Activated CD4-positive, alpha-beta memory T cell treated with anti-CD3 and anti-CD28 coated beads, Interleukin-2, amount 10 ng/mL, durations not matched to agents 7 days and 5 days (primary cell): ENCODE measurements at regions not wholly inside any gene's neighbourhood (a gene's known extent, or its start where the extent isn't known, plus 50 kb on each side); places are given as distances from the start of the nearest gene placed in this dataset.
"Not testable (repeated sequence)": the region's sequence is repeated elsewhere in the genome, so short reads cannot be mapped to it uniquely, and the experiment has no call there.

Source experiments
- CTCF ChIA-PET: fragments of 350-600 bp; sonication (Branson Sonifier 250); formaldehyde crosslinking; loops from one replicate; lab custom pipeline; 2021; ENCODE audit warnings: antibody characterized with exemption, inconsistent platforms; lab: Charles Lee
- POLR2A ChIA-PET: fragments of 350-600 bp; sonication (Branson Sonifier 250); formaldehyde crosslinking; loops from one replicate; lab custom pipeline; 2021; ENCODE audit warnings: antibody characterized with exemption; lab: Charles Lee
- DNase-seq: peaks from one replicate; pipeline ENCODE4 v3.0.0-alpha.2; 2020
- H3K27ac Mint-ChIP-seq: one replicate; pipeline ENCODE4 v1.8.0; 2021; ENCODE audit warnings: mild to moderate bottlenecking, mixed read lengths
- H3K27me3 Mint-ChIP-seq: one replicate; pipeline ENCODE4 v1.8.0; 2021; ENCODE audit warnings: mixed read lengths
- H3K36me3 Mint-ChIP-seq: one replicate; pipeline ENCODE4 v1.8.0; 2021; ENCODE audit warnings: low read depth, mixed read lengths
- H3K4me1 Mint-ChIP-seq: one replicate; pipeline ENCODE4 v1.8.0; 2021; ENCODE audit warnings: mixed read lengths
- H3K4me3 Mint-ChIP-seq: one replicate; pipeline ENCODE4 v1.8.0; 2021; ENCODE audit warnings: mild to moderate bottlenecking, mixed read lengths
- H3K9me3 Mint-ChIP-seq: one replicate; pipeline ENCODE4 v1.8.0; 2021; ENCODE audit warnings: mixed read lengths

DNA sequence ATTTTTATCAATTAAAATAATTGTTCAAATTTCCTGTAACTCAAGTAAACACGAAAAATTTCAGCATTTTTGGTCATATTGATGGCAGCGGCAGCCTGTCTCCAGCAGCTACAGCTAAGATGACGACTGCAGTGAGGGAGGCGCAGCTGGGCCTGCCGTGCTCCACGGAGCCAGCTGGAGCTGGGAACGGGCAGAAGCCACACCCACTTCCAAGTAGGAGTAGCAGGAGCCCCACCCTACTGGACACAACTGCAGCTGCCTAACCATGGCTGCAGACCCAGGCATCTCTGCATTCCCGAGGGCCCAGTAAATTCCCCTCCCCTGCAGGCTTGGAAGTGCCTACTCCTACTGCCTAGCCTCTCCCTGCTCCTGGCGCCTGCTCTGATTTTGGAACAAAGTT lies 2031.7 kb downstream of the EFNA5 start:
- CTCF ChIA-PET = no interaction called here
- no peak overlapping the region for H3K4me3 Mint-ChIP-seq

GRCh38 chr5:105638437-105638836 lies 2032.3 kb downstream of the EFNA5 start:
- Mint-ChIP-seq H3K36me3 (no peaks in the 10 kb centered on the region), H3K27me3 (no peaks in the 10 kb centered on the region), H3K4me1 (no peaks in the 10 kb centered on the region), H3K9me3 (peaks cover 5% of the 10 kb centered on the region), H3K27ac (no peak overlapping the region), H3K4me3 (no peak overlapping the region)
- DNase-seq = no peak
- CTCF ChIA-PET = no interaction called here
- POLR2A ChIA-PET = no interaction called here

More for the DNA sequence above, 2031.7 kb downstream of the EFNA5 start:
- Mint-ChIP-seq H3K27ac (no peak overlapping the region), H3K27me3 (no peaks in the 10 kb centered on the region), H3K36me3 (no peaks in the 10 kb centered on the region), H3K9me3 (peaks cover 7% of the 10 kb centered on the region), H3K4me1 (no peaks in the 10 kb centered on the region)
- POLR2A ChIA-PET = no interaction called here
- no peak for DNase-seq

DNA sequence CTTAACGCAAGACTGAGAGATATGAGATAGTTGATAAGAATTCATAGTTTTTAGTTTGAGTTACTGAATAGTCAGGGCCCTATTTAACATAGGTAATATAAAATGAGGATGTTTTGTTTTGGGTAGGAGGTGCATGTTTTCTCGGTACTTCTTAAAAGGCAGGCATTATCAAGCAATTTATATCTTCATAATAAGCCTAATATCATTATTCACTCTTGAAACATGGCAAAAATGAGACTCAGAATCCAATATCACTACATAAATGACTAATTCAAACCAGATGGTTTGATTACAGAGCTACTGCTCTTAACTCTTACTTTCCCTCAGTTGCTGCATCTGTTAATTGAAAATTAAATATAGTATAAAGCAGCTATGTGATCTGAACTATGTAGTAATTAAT lies 2038.7 kb downstream of the EFNA5 start:
- Mint-ChIP-seq H3K27ac (no peak overlapping the region), H3K27me3 (no peaks in the 10 kb centered on the region), H3K4me1 (no peaks in the 10 kb centered on the region), H3K36me3 (no peaks in the 10 kb centered on the region), H3K4me3 (no peak overlapping the region), H3K9me3 (peaks cover 7% of the 10 kb centered on the region)
- no peak for DNase-seq
- ChIA-PET CTCF (no interaction called here), POLR2A (no interaction called here)

- POLR2A ChIA-PET = no interaction called here
Observed at GRCh38 chr5:105630803-105631202, 2039.9 kb downstream of the EFNA5 start.

DNA sequence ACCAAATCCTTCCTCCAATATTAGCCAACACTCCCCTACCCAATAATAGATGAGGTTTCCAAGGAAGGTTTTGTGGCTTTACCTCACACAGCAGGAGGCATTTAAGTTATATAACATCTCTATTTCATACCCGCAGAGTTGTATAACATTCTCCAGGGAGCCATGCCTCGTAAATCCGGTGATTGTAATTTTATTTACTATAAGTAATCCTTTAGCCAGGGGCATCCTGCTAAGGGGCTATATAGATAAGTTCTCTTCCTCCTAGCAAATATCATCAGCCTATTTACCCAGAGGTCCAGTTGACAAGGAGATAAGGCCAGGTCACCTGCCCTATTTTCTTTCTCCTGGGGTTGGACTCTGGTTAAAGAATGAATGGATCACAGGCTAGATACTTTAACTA lies 2051.0 kb downstream of the EFNA5 start:
- Mint-ChIP-seq H3K4me1 (no peaks in the 10 kb centered on the region), H3K4me3 (no peak overlapping the region), H3K27me3 (no peaks in the 10 kb centered on the region), H3K27ac (no peak overlapping the region), H3K36me3 (no peaks in the 10 kb centered on the region), H3K9me3 (peaks cover 10% of the 10 kb centered on the region)
- ChIA-PET CTCF (no interaction called here), POLR2A (no interaction called here)
- no peak for DNase-seq

More at GRCh38 chr5:105630803-105631202, 2039.9 kb downstream of the EFNA5 start:
- Mint-ChIP-seq H3K4me3 (no peak overlapping the region), H3K27ac (no peak overlapping the region), H3K36me3 (no peaks in the 10 kb centered on the region), H3K4me1 (no peaks in the 10 kb centered on the region), H3K27me3 (no peaks in the 10 kb centered on the region), H3K9me3 (peaks cover 6% of the 10 kb centered on the region)
- DNase-seq = no peak
- CTCF ChIA-PET = no interaction called here

GRCh38 chr5:105617436-105618215 lies 2053.1 kb downstream of the EFNA5 start:
- Mint-ChIP-seq H3K36me3 (no peaks in the 10 kb centered on the region), H3K27ac (no peak overlapping the region), H3K27me3 (no peaks in the 10 kb centered on the region), H3K4me1 (no peaks in the 10 kb centered on the region), H3K9me3 (peaks cover 9% of the 10 kb centered on the region), H3K4me3 (no peak overlapping the region)
- CTCF ChIA-PET = no interaction called here
- POLR2A ChIA-PET = no interaction called here
- DNase-seq = no peak

DNA sequence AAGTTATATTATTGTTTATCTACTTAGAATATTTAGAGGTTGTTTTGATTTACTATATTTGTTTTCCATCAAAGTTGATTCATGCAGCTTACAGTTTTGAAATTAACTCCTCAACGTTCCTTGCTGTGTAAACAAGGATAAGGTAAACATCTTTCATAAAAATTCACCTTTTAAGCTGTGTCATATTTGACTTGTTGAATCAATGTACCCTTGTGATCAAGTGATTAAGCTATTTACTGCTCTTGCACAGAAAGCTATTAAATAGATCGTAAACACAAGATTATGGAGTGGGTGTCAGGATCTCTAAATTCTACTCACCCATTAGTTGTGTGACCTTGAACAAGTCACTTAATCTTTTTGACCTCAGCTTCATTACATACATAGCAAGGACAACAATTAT lies 2054.0 kb upstream of the NUDT12 start:
- Mint-ChIP-seq H3K4me3 (no peak overlapping the region), H3K9me3 (peaks cover 4% of the 10 kb centered on the region), H3K36me3 (no peaks in the 10 kb centered on the region), H3K27ac (no peak overlapping the region), H3K4me1 (no peaks in the 10 kb centered on the region), H3K27me3 (no peaks in the 10 kb centered on the region)
- CTCF ChIA-PET = no interaction called here
- POLR2A ChIA-PET = no interaction called here
- DNase-seq = no peak

GRCh38 chr5:105602406-105602805 lies 2039.8 kb upstream of the NUDT12 start:
- H3K27me3 Mint-ChIP-seq, H3K4me3 Mint-ChIP-seq, H3K27ac Mint-ChIP-seq, H3K36me3 Mint-ChIP-seq, POLR2A ChIA-PET, H3K4me1 Mint-ChIP-seq, DNase-seq, CTCF ChIA-PET: not testable (repeated sequence)
- peaks cover 25% of the 10 kb centered on the region for H3K9me3 Mint-ChIP-seq

DNA sequence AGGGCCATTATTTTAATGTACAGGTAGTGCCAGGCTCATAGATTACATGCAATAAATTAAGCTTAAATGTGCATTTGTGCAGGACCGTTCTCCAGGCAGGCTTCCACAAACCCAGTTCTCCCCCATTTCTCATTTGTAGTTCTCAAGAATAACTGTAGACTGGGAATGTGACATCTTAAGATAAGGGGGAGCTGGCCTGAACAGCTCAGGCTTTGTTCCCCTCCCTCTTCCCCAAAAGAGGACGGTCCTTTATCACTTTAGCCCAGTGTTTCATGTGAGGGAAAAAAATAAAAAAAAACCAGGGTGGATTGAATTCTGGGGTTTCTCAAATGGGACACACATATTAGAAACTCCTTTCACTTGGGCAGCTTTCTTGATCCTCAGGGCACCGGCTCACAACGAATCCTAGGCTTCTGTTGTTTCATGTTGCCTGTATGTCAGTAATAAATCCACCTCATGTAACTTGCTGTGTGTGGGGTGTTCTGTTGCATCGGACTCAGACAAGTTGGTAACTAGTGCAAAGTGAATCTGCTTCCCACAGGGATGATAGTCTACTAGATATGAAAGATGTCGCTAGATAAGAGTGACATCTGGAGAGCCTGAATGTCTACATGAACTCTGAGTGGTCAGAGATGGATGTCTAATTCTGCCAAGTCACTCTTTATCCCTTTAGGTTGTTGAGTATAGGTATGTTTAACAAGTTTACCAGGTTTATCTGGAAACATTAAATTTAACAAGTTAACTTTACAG lies 2030.6 kb upstream of the NUDT12 start:
- no peaks in the 10 kb centered on the region for H3K27me3 Mint-ChIP-seq
- POLR2A ChIA-PET = no interaction called here
- no peaks in the 10 kb centered on the region for H3K4me1 Mint-ChIP-seq
- H3K36me3 Mint-ChIP-seq = no peaks in the 10 kb centered on the region
- H3K4me3 Mint-ChIP-seq = no peak overlapping the region
- CTCF ChIA-PET = no interaction called here
- H3K27ac Mint-ChIP-seq = no peak overlapping the region
- H3K9me3 Mint-ChIP-seq = peaks cover 2% of the 10 kb centered on the region
- DNase-seq = no peak

- Mint-ChIP-seq H3K9me3 (peaks cover 2% of the 10 kb centered on the region), H3K27ac (no peak overlapping the region), H3K27me3 (no peaks in the 10 kb centered on the region), H3K36me3 (no peaks in the 10 kb centered on the region), H3K4me1 (no peaks in the 10 kb centered on the region), H3K4me3 (no peak overlapping the region)
- POLR2A ChIA-PET = no interaction called here
- DNase-seq = no peak
- CTCF ChIA-PET = no interaction called here
Observed at GRCh38 chr5:105587963-105588662, 2025.5 kb upstream of the NUDT12 start.

- Mint-ChIP-seq H3K27me3 (no peaks in the 10 kb centered on the region), H3K4me3 (no peak overlapping the region), H3K36me3 (no peaks in the 10 kb centered on the region), H3K4me1 (no peaks in the 10 kb centered on the region), H3K27ac (no peak overlapping the region), H3K9me3 (peaks cover 13% of the 10 kb centered on the region)
- DNase-seq = no peak
- ChIA-PET CTCF (no interaction called here), POLR2A (no interaction called here)
Observed at GRCh38 chr5:105581988-105582690, 2019.5 kb upstream of the NUDT12 start.

GRCh38 chr5:105573575-105573974 lies 2011.0 kb upstream of the NUDT12 start:
- Mint-ChIP-seq H3K9me3 (peaks cover 2% of the 10 kb centered on the region), H3K27ac (no peak overlapping the region), H3K4me3 (no peak overlapping the region), H3K27me3 (no peaks in the 10 kb centered on the region), H3K36me3 (no peaks in the 10 kb centered on the region), H3K4me1 (no peaks in the 10 kb centered on the region)
- no peak for DNase-seq
- CTCF ChIA-PET = no interaction called here
- POLR2A ChIA-PET = no interaction called here

DNA sequence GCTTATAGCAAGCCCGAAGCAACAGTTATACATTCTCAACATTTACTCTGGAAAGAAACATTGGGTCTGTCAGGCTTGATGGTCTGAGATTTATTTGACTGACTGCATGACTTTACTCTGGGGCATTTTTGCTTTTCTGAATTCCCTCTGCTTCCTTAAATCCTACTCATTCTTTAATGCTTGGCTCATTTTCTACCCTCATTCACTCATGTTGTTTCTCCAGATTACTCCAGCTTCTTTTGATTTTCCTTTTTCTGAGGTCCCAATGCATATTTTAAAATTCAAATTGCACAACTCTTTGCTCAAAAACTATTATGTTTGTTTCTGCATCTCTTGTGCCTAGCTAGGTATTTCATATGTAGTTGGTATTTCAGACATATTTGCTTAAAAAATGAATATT lies 2002.9 kb upstream of the NUDT12 start:
- Mint-ChIP-seq H3K4me3 (no peak overlapping the region), H3K4me1 (no peaks in the 10 kb centered on the region), H3K9me3 (peaks cover 11% of the 10 kb centered on the region), H3K36me3 (no peaks in the 10 kb centered on the region), H3K27me3 (no peaks in the 10 kb centered on the region), H3K27ac (no peak overlapping the region)
- DNase-seq = no peak
- ChIA-PET CTCF (no interaction called here), POLR2A (no interaction called here)
